NCI-H2196 (cell line): ENCODE measurements at regions not wholly inside any gene's neighbourhood (a gene's known extent, or its start where the extent isn't known, plus 50 kb on each side); places are given as distances from the start of the nearest gene placed in this dataset.

ENCODE experiments used
- DNase-seq: peaks from one replicate; lab custom pipeline; 2025; ENCODE audit not compliant: unreplicated experiment; lab: John Stamatoyannopoulos, UW

- no peak for DNase-seq
Observed at GRCh38 chr2:7697052-7697451, 779.8 kb downstream of the RNF144A start.

GRCh38 chr2:7701791-7702190, 784.6 kb downstream of the RNF144A start:
- DNase-seq = no peak

DNA sequence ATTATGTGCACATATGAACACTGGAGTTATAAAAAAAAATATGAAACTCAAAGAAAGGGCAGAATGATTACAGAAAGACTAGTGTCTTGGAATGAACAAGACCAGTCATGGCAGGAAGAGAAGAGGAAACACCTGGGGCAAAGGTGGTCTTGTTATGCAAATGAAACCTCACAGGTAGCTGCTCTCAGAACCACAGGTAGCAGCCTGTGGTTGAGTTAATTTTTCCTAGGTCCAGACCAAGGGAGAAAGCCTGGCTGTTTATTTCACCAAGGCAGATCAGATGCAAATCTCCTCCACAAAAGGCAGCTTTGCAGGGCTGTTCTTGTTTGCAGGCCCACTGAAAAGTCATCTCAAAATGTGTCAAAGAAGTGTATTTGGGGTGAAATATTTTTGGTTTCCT, 785.8 kb downstream of the RNF144A start:
- DNase-seq = no peak

GRCh38 chr2:7703543-7704144, 786.4 kb downstream of the RNF144A start:
- no peak for DNase-seq

DNA sequence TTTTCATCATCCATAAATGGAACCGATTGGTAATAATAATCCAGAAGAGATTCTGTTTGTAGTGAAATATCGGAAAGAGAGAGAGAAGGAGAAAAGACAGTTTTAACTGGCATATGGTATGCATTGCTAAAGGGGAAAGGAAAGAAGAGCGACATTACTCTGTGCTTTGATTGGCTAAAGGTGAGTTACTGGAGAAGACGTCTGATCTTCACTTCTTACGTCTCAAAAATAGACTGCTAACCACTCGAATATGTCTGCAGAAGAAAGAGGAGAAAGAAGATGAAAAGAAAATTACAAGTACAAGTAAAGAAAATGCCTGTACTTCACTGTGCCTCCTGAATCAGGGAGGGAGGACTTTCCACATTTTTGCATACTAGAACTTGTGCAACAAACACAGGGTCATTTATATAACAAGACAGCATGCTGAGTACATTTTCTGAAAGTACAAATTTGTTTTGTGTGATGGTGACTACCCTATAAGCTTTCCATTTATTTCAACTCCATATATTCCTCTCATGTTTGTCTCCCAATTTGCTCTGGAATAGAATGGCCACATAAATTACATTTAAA, 787.2 kb downstream of the RNF144A start:
- DNase-seq = no peak

DNA sequence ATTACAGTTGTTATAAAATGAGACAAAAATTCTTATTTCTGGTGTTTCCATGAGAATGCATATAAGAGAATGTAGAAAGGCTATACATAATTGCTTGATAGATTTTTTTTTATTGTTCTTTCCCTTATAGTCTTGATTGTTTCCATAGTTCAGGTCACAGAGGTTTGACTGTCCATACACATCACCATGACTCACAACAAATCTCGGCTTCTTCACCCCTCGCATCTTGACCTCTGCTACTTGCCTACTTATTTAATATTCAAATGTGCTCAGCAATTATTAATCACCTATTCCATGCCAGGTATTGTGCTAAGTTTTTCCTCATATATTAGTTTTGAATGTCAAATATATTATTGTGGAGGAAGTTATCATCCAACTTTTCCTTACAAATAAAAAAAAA, 789.6 kb downstream of the RNF144A start:
- DNase-seq = no peak

DNA sequence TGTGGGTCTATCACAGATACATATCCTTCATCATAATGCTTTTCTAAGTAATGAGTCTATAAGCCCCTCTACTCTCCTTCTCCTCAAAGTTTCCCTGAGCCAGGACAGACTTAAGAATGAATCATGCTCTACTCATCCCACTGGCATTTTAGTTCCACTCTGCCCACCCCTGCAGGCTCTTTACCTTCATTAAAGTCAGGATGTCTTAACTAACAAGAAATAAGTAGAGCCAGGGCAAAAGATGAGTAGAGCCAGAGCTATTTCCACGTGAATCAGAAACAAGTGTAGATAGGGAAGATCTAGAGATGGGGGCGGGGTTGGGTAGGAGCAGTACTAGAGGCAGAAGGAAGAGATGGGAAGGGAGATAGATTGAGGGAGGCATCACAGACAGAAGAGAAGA, 790.5 kb downstream of the RNF144A start:
- no peak for DNase-seq

DNA sequence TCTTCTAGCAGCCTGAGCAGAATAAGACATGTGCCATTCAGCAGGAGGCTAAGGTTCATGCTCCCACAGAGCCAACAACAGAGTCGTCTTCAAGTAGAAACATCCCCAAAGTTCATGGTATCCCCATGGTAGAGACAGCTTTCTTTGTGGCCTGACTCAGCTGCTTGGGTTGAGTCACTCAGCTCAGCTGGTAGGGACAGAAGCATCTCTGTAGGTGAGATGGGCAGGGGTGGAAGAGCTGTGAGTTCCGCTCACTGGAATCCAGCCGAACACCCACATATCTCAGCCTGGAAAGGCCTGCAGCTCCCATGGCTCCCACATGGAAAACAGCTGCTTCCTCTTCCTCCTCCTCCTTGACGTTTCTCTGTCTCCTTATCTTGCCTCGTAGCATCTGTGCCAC, 792.7 kb downstream of the RNF144A start:
- no peak for DNase-seq

GRCh38 chr2:7711167-7711566, 794.0 kb downstream of the RNF144A start:
- DNase-seq = no peak

GRCh38 chr2:7719876-7720275, 802.7 kb downstream of the RNF144A start:
- no peak for DNase-seq

DNA sequence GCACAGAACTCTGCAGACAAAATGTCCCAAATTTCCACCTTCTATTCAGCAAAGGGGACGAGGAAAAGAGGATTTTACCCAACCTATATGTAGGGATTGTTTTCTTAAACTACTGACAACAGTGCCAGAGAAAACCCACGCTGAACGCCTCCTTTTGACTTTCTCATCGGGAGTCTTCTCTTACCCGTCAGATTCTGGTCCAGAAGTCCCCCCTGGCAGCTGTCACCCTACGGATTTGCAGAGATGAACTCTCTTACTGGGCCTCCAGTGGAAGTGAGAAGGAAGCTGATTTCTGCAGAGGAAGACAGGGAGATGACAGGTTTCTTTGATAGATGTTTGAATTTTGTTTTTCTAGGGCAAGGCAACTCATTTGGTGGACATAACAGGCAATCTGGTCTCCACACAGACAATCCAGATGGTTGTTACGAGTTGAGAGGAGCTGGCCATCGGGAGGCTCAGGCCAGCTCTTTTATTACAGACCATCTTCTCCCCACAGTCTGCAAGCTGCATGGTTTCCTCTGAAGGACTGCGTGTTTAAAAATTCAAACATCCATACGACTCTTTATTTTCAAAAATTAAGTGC, 804.3 kb downstream of the RNF144A start:
- no peak for DNase-seq

DNA sequence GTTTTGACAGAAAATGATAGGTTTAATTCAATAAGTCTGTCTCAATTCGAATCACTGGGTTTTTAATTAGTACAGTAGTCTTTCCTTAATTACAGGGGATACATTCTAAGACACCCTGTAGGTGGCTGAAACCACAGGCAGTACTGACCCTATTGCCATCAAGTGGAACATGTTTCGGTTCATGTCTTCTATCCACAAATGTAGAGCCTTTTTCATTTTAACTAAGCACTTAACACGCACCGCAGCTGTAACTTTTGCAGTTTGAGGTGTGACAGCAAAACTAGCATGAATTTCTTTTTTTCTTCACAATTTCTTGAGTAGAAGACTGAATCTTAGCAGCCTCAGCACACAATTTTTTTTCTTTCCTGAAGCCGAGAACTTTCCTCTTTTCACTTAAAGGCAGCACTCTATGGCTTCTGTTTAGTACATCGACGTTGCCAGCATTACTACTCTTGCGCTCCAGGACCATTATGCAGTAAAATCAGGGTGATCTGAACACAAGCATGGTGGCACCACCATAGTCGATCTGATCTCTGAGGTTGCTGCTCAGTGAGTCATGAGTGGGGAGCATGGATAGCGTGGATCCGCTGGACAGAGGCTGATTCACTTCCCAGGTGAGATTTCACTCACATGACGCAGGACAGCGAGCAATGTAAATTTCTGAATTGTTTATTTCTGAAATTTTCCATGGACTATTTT, 805.1 kb downstream of the RNF144A start:
- no peak for DNase-seq

DNA sequence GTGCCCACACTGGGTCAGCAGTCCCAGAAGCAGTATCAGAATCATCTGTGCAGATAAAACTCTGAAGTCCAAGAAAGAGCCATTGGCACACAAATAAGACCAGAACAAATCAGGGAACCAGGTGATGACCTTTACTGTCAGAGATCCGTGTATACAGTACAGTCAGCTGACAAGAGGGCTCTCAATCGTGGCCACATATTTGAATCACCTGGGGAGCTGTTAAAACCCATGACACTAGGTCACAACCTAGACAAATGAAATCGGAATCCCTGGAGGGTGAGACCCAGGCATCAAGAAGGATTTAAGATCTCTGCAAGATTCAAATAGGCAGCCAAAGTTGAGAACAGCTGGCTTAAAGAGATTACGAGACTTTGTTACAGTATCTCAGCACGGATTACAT, 807.1 kb downstream of the RNF144A start:
- DNase-seq = no peak

DNA sequence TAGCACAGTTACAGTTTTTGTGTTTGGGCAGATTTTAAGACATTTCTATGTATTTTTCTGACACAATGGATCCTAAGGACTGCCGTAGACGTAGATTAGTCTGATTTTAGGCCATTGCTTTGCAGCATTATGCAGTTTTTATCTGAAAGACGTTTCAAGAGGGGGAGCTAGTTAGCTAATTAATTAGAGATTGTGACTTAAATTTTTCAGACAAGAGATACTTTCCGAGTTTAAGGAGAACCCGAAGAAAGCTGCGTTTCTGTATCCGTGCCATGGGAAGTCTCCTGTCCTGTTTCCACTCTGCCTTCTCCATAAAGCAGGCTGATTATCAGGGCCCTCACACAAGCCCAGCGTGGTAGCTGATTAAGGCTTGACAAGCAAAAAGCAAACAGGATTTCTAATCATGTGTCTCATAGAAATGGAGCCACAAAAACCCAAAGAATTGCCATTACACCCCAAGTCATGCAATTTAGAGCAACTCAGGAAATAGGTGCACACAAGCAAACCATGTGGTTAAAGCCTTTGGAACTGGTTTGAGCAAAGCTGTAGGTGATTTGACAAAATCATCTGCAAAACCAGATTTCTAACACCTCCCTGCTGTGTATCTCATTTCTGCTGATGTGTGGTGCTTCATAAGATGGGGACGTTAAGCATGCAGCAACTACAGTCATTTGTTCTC, 808.1 kb downstream of the RNF144A start:
- DNase-seq = no peak

DNA sequence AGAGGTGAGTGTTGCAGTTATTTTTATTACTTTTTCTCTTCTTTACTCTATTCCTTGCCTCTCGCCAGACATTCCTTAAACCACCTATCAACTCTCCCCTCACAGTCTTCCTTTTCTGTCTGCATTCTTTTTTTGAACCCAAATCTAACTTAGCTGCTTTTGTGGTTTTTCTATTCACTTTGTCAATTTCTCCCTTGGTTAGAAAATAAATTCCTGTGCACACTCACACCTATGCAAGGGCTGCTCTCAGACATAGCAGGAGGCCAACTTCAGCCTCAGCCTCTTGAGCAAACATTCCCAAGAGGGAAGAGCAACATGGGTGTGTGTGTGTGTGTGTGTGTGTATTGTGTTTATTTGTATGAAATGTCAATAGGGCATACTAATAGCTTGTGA, 808.6 kb downstream of the RNF144A start:
- no peak for DNase-seq

GRCh38 chr2:7726989-7727388, 809.8 kb downstream of the RNF144A start:
- no peak for DNase-seq

GRCh38 chr2:7728388-7728787, 811.2 kb downstream of the RNF144A start:
- DNase-seq = no peak

- DNase-seq = no peak
Observed at GRCh38 chr2:7730449-7730848, 813.2 kb downstream of the RNF144A start.

GRCh38 chr2:7730990-7731389, 813.8 kb downstream of the RNF144A start:
- no peak for DNase-seq

- no peak for DNase-seq
Observed at GRCh38 chr2:7732497-7732896, 815.3 kb downstream of the RNF144A start.

DNA sequence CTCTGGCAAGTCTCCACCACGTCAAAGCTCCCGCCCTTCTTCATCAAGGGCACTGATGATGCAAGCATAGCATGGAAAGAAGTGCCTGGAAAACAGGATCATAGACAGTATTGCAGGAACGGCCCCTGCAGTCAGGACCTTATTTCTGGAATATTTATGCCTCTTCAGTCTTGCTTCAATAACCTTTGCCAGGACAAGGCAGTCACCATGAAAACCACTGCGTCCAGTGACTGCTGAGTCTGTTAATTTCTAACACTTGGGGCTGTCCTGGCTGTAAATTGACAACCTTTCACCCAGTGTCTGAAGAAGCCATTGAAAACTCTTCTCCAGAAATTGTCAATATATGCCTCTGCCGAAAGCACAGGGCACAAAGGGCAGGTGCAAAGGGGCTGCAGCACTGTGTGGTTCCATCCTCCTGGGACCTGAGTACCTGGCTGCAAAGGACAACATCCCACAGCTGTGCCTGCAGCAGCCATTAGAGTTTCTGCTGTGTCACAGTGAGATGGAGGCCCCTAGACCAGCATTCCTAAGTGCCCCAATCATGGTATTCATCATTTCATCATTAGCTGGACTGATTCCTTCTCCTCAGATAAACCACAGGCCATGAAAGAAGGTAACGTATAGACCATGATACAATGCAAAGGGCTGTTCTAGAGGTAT, 819.6 kb downstream of the RNF144A start:
- DNase-seq = no peak
